Liver (tissue), 3 donors: ENCODE measurements at regions not wholly inside any gene's neighbourhood (a gene's known extent, or its start where the extent isn't known, plus 50 kb on each side); places are given as distances from the start of the nearest gene placed in this dataset.
A peak's percentile ranks its signal among the peaks of the same experiment; 100 is the strongest.

ENCODE experiments used
- EGR1 ChIP-seq, 2 donors: IDR thresholded peaks; 2 replicates each; pipeline ENCODE4 v1.6.1; 2016 to 2018; ENCODE audit warnings: antibody characterized with exemption in 2 of 2, low read depth in 2 of 2
- FOXA1 ChIP-seq: IDR thresholded peaks from 2 replicates; pipeline ENCODE4 v1.6.1; 2016; ENCODE audit warnings: antibody characterized with exemption
- GABPA ChIP-seq, 2 donors: IDR thresholded peaks in 1 of 2; conservative IDR thresholded peaks in 1 of 2; 2 replicates each; pipeline ENCODE4 v1.6.1; 2016; ENCODE audit warnings: antibody characterized with exemption in 2 of 2, mild to moderate bottlenecking in 1 of 2, moderate library complexity in 1 of 2
- JUND ChIP-seq, 2 donors: IDR thresholded peaks; 2 replicates each; pipeline ENCODE4 v1.6.1; 2016; ENCODE audit warnings: antibody characterized with exemption in 2 of 2
- NR2F2 ChIP-seq: IDR thresholded peaks from 2 replicates; pipeline ENCODE4 v1.6.1; 2016; ENCODE audit warnings: antibody characterized with exemption
- RAD21 ChIP-seq, 2 donors: IDR thresholded peaks; 2 replicates each; pipeline ENCODE4 v1.6.1; 2016; ENCODE audit warnings: antibody characterized with exemption in 2 of 2, mild to moderate bottlenecking in 2 of 2
- RXRA ChIP-seq, 2 donors: IDR thresholded peaks; 2 replicates each; pipeline ENCODE4 v1.6.1; 2017 to 2018; ENCODE audit warnings: antibody characterized with exemption in 2 of 2, mild to moderate bottlenecking in 1 of 2
- TAF1 ChIP-seq: conservative IDR thresholded peaks from 2 replicates; pipeline ENCODE4 v1.6.1; 2016; ENCODE audit warnings: antibody characterized with exemption, mild to moderate bottlenecking
- TF ChIP-seq, protein P1 (sequence below): fragments of 150-350 bp; IDR thresholded peaks from 2 replicates; pipeline ENCODE4 v1.5.1; 2017; ENCODE audit warnings: improper control_type of control experiment, low read depth, low read length; ENCODE audit not compliant: missing input control
- TF ChIP-seq, protein P2 (sequence below): IDR thresholded peaks from 2 replicates; pipeline ENCODE4 v1.6.1; 2016; ENCODE audit warnings: antibody characterized with exemption
- TF ChIP-seq, protein P3 (sequence below): IDR thresholded peaks from 2 replicates; pipeline ENCODE4 v1.6.1; 2016; ENCODE audit warnings: antibody characterized with exemption
- donor health status: healthy.
- donor health status: healthy.

GRCh38 chr10:88147000-88147798 lies 283.8 kb downstream of the PTEN start:
- TF ChIP-seq, protein P1, sequence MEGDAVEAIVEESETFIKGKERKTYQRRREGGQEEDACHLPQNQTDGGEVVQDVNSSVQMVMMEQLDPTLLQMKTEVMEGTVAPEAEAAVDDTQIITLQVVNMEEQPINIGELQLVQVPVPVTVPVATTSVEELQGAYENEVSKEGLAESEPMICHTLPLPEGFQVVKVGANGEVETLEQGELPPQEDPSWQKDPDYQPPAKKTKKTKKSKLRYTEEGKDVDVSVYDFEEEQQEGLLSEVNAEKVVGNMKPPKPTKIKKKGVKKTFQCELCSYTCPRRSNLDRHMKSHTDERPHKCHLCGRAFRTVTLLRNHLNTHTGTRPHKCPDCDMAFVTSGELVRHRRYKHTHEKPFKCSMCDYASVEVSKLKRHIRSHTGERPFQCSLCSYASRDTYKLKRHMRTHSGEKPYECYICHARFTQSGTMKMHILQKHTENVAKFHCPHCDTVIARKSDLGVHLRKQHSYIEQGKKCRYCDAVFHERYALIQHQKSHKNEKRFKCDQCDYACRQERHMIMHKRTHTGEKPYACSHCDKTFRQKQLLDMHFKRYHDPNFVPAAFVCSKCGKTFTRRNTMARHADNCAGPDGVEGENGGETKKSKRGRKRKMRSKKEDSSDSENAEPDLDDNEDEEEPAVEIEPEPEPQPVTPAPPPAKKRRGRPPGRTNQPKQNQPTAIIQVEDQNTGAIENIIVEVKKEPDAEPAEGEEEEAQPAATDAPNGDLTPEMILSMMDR = no peak
- no peak for TF ChIP-seq GABPA (IDR thresholded peaks at IDR 0.05 in 1 of 2, conservative IDR thresholded peaks at IDR 0.05 in 1 of 2)
- no peak for TF ChIP-seq TAF1
- TF ChIP-seq NR2F2 = peak; percentile 93
- TF ChIP-seq, protein P2, sequence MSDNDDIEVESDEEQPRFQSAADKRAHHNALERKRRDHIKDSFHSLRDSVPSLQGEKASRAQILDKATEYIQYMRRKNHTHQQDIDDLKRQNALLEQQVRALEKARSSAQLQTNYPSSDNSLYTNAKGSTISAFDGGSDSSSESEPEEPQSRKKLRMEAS = no peak
- TF ChIP-seq, protein P3, sequence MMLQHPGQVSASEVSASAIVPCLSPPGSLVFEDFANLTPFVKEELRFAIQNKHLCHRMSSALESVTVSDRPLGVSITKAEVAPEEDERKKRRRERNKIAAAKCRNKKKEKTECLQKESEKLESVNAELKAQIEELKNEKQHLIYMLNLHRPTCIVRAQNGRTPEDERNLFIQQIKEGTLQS = no peak
- peak in 1 of 2 donors; percentile 36 for TF ChIP-seq RAD21 (IDR thresholded peaks at IDR 0.05)
- no peak for TF ChIP-seq JUND (IDR thresholded peaks at IDR 0.05)
- peak in 1 of 2 donors; percentile 55 for TF ChIP-seq RXRA (IDR thresholded peaks at IDR 0.05)
- TF ChIP-seq FOXA1 = no peak
- TF ChIP-seq EGR1 (IDR thresholded peaks at IDR 0.05; ENCODE audit: low read depth in 2 of 2) = no peak
